HG02981 (cell line): ENCODE measurements at regions not wholly inside any gene's neighbourhood (a gene's known extent, or its start where the extent isn't known, plus 50 kb on each side); places are given as distances from the start of the nearest gene placed in this dataset.
"Not testable (repeated sequence)": the region's sequence is repeated elsewhere in the genome, so short reads cannot be mapped to it uniquely, and the experiment has no call there.

ENCODE experiments used
- ATAC-seq: cut with Tn5 transposase; IDR thresholded peaks from one replicate; pipeline ENCODE4 v1.9.1; 2021; ENCODE audit warnings: mild to moderate bottlenecking, moderate library complexity; ENCODE audit not compliant: unreplicated experiment

DNA sequence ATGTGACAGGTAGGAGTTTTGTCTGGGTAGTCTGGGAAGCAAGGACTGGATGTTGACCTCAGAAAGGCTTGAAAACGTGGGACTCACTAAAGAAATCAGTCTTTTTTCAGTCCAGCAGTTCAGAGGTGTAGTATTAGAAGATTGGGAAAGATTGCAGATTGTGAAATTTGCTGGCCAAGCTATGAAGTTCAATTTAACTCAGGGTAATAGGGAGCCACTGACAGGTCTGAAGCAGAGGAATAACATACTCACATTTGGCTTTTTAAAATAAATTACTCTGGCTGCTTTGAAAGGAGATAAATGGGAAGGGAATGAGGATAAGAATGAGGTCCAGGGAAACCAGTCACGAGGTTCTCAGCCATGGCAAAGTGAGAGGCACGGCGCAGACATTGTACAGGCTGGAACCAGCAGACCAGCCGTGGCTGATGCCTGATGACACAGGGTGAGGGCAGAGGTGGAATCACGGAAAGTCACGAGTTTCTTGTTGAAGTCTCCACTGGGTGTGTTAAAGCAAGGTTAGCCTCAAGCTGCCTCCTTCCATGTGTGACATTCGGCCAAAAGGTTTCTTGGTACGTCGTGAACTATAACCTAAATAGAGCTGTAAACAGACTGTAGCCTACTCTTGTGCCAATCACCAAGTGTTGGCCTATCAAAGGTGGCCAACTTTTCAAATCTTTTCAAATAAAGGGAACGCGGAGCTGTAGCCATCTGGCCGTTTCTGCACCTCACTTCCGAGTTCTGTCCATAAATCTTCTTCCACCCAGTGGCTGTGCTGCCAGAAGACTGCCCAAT, 377.6 kb downstream of the IRS2 start:
- no peak for ATAC-seq

DNA sequence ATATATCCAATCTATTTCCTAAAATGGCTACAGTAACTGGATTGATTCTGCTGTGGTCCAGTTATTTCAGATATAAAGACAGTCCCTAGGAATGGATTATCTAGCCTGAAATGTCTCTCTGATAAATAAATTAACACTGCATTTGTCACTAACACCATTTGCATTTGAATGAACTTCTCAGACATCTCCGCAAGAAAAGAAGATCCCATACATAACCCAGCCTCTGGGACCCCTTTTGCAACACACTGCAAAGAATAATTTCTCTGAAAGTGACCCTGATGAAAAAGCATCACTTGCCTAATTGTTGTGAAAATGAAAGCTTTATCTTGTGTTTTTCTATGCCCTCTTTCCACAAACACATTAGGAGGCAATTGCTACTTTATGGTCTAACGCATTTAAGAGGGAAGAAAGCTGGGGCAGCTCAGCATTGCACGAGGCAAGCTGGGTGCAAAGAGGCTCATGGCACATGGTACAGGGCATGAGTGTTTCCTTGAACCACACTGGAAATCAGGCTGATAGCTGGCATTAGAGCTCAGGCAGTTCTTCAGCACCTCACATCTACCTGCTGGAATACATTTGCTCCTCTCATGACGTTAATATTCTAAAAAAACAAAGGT, 379.9 kb downstream of the IRS2 start:
- no peak for ATAC-seq

DNA sequence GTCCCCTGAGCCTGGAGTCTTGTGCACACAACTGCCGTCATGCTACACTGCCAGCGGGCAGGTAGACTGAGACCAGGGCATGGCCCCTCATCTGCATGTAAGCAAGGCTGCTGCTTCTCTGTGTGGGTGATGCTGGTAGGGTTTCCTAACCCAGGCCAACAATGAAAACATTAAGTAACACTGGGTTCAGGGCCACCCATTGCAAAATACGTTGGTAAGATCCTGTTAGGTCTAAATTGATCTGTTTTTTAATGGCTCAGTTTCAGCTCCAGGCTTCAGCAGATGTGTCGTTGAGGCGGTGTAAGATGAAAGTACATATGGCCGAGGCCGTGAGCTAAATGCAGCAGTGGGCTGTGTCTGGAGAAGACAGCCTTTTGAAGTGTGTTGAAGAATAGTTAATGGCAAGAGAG, 383.4 kb downstream of the IRS2 start:
- ATAC-seq: no peak

DNA sequence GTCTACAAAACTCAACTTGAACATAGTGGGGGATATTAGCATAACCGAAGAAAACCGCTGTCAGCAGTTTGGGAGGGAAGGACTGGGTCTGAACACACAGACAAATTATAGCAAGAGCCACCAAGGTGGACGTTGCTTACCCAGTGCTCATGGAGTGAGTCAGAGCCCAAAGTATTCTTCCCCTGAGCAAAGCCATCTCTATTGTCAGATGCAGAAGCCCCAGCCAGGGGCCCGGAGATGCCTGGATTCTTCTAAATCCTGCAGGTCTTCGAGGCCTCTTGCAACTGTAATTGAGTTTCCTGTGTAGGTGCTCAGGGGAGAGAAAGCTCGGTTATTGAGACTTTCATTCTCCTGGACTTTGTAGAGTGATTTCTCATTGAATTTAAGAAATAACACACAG, 384.5 kb downstream of the IRS2 start:
- no peak for ATAC-seq

DNA sequence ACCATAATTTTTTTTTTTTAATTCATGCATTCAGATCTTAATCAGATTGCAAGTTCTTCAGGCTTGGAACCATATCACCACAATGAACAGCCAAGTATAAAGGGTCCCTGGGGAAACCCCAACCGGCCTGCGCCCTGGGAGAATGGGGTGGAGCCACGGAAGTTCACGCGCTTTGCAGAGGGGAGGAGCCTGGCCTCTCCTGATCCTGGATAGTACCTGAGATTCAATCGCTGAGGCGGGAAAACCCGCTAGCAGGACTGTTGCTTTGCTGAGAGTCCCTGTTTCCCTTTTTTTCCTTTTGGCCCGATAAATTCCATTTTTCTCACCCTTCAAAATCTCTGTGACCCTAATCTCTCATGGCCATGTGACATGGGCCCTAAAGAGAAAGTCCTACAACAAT, 385.1 kb downstream of the IRS2 start:
- no peak for ATAC-seq

DNA sequence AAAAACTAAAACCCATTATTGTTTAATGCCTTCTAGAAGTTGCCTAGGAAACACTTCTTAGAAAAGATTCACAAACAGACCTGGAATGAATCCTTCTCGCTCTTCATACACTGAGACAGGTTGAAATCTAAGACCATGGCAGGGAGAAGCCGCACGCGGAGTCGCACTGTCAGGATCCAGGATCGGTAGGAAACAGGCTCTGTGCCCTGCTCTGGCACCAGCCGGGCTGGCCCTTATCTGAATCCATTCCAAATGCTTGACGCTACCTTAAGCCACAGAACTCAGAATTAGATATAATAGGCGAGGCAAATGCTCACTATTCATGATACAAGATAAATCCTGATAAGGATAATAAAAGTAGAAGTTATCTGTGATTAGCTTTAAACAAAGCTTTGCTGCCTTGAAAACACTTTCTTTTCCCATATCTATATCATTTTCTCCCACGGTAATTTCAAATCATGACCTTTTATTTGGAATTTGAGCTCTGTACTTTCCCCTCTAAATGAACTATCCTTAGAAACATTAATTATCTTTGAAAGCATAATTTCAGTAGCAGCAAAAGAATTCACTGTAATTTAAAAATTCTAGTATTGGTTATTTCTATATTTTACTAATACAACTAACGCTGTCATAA, 385.6 kb downstream of the IRS2 start:
- no peak for ATAC-seq

DNA sequence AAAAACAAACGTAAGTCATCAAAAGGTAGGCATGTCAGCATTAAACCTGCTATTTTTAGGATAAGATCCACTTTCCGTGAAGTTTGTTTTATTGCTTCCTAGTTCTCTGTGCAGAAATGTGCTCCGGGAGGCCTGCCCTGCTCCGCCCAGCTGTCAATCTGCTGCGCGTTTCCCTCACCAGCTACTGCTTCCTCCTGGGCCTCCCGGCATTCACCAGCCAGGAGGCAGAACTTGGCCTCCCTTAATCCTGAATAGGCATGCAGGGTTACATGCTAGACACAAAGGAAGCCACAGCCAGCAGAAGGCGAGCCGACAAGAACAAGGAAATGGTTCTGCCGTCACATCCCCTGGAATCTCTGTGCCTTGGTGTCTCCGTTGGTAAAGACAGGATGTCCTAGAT, 386.2 kb downstream of the IRS2 start:
- no peak for ATAC-seq

DNA sequence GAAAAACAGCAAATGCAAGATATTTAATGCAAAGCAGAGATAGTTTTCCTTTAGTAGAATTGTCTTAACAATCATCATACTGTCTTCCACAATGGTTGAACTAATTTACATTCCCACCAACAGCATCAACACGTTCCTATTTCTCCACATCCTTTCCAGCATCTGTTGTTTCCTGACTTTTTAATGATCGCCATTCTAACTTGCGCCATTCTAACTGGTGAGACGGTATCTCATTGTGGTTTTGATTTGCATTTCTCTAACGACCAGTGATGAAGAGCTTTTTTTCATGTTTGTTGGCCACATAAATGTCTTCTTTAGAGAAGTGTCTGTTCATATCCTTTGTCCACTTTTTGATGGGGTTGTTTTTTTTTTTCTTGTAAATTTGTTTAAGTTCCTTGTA, 388.3 kb downstream of the IRS2 start:
- not testable (repeated sequence) for ATAC-seq

DNA sequence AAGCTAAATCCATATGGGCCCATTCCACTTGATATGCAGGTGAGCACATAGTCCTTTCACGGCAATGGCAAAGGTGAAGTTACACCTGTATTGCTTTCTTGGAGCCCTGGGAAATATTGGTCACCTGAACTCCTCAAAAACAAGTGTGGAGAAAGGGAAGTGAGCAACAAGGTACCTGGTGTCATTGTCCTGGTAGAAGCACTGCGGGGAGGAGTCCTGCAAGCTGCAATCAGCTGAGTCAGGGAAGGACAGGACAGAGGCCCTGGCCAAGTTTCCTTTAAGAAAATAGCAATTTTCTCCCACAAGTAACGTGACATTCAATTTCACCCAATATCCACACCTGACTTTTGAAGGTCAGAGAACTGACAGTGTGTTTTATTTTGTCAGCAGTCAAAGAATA, 389.1 kb downstream of the IRS2 start:
- no peak for ATAC-seq

DNA sequence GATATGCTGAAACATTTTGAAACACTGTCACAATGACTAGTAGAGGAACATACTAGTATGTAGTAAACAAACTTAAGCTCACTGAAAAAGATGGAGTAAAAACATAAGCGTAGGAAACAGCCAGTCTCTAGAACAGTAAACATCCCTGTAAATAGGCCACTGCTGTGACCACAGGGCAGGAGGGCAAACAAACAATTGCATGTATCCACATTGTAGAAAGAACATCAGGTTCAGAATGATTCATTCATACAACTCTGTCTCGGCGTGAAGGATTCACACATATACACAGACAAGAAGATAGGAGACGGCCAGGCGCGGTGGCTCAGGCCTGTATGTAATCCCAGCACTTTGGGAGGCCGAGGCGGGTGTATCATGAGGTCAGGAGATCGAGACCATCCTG, 390.1 kb downstream of the IRS2 start:
- ATAC-seq: no peak

DNA sequence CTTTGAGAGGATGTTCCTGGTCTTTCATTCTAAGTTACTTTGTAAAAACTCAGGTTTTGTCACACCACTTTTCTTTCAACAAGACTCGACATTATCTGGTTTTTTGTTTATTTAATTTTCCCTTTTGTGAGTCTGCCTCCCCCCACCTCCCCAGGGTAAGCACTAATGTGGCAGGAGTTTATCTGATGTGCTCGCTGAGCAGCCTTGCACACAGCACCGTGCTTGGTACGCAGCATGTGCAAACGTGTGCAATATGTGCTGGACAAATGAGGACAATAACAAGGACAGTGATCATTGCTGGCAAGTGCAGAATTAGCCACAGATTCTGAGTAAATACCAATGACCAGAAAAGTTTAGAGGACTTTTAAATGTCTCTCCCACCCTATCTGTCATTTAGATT, 391.4 kb downstream of the IRS2 start:
- no peak for ATAC-seq

DNA sequence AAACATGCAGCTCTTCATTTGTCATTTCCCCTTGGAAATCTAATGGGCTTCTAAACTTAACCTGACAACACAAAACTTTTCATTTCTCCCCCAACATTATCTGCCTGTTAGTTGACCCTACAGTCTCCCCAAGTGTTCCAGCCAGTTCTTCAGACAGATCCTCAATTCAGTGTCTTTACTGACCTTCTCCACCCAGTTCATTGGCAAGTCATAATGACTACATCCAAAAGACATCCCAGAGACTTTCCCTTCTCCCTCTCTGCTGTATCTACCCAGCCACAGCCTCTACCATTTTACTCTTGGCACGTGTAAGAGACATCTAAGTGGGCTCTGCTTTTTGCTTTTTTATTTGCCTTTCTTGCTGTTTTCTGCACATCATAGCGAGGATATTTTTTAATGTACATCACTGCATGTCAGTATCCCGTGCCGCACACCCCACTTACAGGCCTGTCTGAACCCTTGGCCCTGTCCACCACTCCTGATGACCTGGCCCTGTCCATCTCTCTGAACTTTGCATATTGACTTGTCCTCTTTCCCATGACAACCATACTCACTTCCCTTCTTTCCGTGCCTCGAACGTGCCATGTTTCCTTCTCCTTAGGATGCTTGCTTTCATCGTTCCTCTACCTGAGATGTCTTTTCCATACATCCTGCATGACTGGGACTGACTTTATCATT, 391.9 kb downstream of the IRS2 start:
- ATAC-seq: no peak

DNA sequence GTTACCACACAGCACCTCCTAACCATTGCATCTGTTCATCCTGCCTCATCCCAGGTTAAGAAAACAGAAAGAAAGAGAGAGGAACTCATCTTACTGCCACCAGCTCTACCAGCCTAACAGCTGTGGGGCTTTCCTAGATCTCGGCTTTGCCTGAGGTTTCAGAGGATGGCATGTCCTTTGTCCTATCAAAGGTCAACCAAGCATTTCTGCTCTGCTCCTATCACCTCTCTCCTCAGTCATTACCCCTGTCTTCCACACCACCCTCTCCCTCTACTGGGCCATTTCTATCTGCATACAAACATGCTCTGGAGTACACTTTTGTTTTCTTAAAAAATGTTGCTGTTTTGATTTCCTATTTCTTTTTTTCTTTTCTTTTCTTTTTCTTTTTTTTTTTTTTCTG, 393.3 kb downstream of the IRS2 start:
- ATAC-seq: no peak

DNA sequence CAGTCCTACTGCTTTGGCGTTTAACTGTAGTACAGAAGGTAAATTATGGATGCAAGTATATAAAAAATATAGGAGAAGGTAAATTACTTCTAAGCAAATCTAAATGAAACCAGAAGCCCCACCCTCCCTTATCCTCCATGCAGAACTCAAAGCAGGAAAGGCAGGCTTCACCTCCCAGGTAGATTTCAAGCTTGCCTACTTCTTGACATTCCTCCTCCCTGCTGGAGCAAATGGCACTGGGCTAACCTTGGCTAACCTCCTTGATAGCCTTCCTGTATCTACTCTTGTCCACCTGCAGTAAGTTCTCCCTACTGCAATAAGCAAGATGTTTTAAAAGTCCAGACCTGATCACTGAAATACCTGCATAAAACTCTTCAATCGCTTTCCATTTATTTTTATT, 396.0 kb downstream of the IRS2 start:
- no peak for ATAC-seq

DNA sequence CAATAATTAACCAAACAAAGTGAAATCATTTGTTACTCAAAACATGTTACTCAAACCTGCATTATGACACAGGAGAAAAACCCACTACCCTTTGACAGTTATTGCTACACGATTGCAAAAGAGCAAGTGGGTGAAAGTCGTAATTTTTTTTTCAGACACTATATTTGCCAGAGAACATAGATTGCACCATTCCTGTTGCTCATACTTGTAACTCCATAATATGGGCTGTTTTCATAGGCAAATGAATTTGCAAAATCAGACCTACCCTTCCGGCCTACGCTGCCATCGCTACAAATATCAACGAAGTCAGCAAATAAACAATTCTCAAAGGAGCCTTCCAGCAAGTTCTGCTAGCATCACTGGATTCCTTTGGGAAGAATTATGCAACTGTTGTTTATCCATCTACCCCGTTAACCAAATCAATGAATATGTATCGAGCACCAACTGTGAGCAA, 396.5 kb downstream of the IRS2 start:
- no peak for ATAC-seq

DNA sequence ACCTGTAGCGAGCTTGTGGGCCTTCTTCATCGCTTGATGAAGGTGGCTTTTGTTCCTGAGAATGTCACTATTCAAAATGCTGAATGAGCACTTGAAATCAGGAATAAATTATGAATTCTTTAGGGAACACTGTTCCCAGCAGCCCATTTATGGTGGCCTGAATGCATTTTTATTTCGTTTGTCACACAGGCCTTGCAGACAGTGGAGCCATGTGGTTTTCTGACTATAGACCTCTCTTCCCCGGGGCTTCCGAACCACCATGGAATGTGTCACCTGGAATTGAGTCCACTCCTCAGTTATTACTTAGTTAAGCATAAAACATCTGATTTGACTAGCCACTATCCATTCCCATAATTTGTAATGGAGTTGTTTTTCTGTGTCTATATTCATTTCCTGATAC, 396.9 kb downstream of the IRS2 start:
- ATAC-seq: no peak

DNA sequence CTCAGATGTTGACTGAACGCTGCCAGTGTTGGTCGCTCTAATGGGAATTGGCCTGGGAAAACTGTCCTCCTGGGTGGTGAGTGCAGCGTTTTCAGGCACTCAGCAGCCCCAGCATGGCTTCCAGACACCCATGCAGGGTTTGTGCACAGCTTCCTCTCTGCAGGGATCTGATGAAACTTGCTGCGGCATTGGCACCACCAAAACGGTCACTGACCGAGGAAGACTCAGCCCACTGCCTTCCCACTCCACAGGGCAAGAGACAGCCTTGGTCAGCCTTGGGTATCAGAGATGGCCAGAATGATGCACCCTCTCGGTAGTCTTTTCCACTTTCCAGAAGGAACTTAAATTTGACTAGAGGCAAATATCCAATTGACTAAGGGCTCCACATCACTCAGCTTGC, 398.9 kb downstream of the IRS2 start:
- no peak for ATAC-seq

DNA sequence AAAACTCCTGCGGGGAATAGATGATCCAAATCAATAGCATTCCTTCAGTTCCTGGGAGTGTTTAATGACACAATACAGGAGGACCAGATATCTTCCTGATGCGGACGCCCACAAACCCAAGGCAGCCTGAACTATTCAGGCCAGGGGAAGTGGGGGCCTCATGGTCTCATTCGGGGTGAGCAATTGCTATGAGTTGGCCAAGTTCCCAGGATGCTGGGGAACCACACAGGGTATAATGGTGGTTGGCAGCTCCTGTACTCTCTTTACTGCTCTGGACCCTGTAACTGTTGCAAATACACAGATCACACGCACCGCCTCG, 401.2 kb downstream of the IRS2 start:
- ATAC-seq: no peak

DNA sequence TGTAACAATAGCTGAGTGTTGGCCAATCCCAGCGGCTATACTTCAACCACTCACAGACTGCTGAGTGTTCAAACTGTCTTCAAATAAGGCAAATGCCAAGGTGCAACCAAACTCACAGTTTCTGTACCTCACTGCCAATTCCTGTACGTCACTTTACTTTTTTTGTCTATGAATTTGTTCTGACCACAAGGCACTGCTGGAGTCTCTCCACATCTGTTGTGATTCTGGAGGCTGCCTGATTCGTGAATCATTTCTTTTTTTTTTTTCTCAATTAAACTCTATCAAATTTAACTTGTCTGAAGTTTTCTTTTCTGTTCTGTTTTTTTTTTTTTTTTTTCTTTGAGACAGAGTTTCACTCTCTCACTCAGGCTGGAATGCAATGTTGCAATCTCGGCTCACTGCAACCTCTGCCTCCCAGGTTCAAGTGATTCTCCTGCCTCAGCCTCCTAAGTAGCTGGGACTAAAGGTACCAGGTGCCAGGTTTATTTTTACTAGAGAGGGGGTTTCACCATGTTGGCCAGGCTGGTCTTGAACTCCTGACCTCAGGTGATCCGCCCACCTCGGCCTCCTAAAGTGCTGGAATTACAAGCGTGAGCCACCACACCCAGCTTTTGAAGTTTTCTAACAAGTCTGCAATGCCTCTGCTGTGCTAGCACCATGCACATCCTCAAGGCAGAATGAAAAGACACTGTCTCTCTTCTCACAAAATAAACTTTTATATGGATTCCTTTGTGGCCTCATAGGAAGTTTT, 401.7 kb downstream of the IRS2 start:
- ATAC-seq: no peak

DNA sequence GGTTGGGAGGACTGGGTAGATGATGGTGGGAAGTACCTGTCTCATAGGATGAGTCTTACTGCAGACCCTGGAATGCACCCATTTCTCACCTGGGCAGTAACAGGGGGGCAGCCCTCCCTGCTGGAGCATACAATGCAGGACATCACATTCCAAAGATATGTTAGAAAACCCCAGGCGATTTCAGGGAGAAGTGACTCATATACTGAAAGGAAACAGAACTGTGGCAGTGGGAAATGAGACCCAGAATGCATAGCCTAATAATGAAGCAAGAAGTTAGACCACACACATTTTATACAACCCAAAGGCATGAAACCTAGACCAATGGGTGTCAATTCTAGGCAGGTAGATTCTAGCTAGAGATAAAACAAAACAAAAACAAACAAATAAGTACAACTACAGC, 402.7 kb downstream of the IRS2 start:
- no peak for ATAC-seq

DNA sequence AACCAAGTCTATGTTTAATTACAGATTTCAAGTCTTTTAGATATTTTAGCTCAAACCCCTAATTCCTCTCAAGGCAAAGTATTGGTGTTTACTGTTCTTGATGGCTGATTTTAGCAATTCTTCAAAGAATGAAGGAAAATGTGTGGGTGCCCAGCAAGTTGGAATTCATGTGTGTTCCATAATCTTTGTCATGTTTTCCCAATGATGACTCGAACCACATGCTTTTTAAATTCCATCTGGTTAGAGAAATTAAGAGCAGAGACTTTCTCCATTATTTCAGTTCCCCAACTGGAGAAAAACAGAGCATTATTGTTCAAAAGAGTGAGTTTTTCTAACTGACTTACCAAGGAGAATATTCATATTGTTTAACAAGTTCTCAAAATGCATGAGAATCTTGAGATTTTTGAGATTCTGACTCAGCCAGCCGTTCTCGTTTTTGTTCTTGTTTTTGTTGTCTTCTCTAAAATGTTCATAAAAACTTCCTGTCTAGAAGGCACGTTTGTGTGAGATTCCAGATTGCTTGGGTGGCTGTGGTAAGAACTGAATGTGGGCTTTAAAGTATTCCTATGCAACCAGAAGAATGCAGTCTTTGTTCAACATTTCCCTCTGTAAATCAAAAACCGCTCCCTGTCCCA, 404.7 kb downstream of the IRS2 start:
- ATAC-seq: no peak
